ENCODE measurements at regions not wholly inside any gene's neighbourhood (a gene's known extent, or its start where the extent isn't known, plus 50 kb on each side); places are given as distances from the start of the nearest gene placed in this dataset.

GRCh38 chrX:148441387-148441786 lies 59.0 kb upstream of the AFF2 start:
- H3K4me3 ChIP-seq (ENCODE audit: low read length), result no peak overlapping the region
- H3K9me3 ChIP-seq (ENCODE audit: low read depth, low read length), result no peaks in the 10 kb centered on the region
- no peaks in the 10 kb centered on the region for H3K4me1 ChIP-seq (ENCODE audit: insufficient read depth, low read length)
- no peaks in the 10 kb centered on the region for H3K27me3 ChIP-seq (ENCODE audit: insufficient read depth, low read length)

GRCh38 chrX:148443216-148443615 lies 57.2 kb upstream of the AFF2 start:
- Histone ChIP-seq H3K4me3 (ENCODE audit: low read length) (no peak overlapping the region), H3K4me1 (ENCODE audit: insufficient read depth, low read length) (no peaks in the 10 kb centered on the region), H3K9me3 (ENCODE audit: low read depth, low read length) (no peaks in the 10 kb centered on the region), H3K27me3 (ENCODE audit: insufficient read depth, low read length) (no peaks in the 10 kb centered on the region)

- Histone ChIP-seq H3K4me1 (ENCODE audit: insufficient read depth, low read length) (no peaks in the 10 kb centered on the region), H3K4me3 (ENCODE audit: low read length) (no peak overlapping the region), H3K27me3 (ENCODE audit: insufficient read depth, low read length) (no peaks in the 10 kb centered on the region), H3K9me3 (ENCODE audit: low read depth, low read length) (no peaks in the 10 kb centered on the region)
Observed at GRCh38 chrX:148448686-148449085, 51.7 kb upstream of the AFF2 start.
